Uterus (tissue), 2 donors: ENCODE measurements at regions not wholly inside any gene's neighbourhood (a gene's known extent, or its start where the extent isn't known, plus 50 kb on each side); places are given as distances from the start of the nearest gene placed in this dataset.
"Not testable (repeated sequence)": the region's sequence is repeated elsewhere in the genome, so short reads cannot be mapped to it uniquely, and the experiment has no call there.

Experiments used
- POLR2A ChIP-seq, 2 donors: fragments of 450-650 bp; IDR thresholded peaks; one replicate each; pipeline ENCODE4 v1.6.1; 2016; ENCODE audit warnings: antibody characterized with exemption in 2 of 2, mild to moderate bottlenecking in 1 of 2, moderate library complexity in 1 of 2
- TF ChIP-seq, protein P1 (sequence below), 4 experiments: fragments of 200-600 bp in 2 of 4; fragments of 450-650 bp in 2 of 4; sonication (generic) in 2 of 4; IDR thresholded peaks; one replicate each; pipeline ENCODE4 v1.5.1; 2016 to 2019; ENCODE audit warnings: antibody characterized with exemption in 4 of 4, mild to moderate bottlenecking in 2 of 4, moderate library complexity in 1 of 4

DNA sequence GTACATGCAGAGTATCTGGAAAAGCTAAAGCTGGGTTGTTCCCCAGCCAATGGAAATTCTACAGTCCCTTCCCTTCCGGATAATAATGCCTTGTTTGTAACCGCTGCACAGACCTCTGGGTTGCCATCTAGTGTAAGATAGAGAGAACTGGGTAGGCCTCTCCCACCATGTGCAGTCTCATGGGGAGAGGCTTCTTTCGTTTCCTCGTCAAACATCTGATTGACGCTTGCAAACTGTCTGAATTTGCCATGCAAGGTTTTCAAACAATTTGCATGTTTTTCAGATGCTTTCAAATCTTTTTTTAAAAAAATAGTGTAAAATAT lies 69.7 kb upstream of the NOTCH2NLA start:
- not testable (repeated sequence) for TF ChIP-seq POLR2A (IDR thresholded peaks at IDR 0.05)
- TF ChIP-seq, protein P1, sequence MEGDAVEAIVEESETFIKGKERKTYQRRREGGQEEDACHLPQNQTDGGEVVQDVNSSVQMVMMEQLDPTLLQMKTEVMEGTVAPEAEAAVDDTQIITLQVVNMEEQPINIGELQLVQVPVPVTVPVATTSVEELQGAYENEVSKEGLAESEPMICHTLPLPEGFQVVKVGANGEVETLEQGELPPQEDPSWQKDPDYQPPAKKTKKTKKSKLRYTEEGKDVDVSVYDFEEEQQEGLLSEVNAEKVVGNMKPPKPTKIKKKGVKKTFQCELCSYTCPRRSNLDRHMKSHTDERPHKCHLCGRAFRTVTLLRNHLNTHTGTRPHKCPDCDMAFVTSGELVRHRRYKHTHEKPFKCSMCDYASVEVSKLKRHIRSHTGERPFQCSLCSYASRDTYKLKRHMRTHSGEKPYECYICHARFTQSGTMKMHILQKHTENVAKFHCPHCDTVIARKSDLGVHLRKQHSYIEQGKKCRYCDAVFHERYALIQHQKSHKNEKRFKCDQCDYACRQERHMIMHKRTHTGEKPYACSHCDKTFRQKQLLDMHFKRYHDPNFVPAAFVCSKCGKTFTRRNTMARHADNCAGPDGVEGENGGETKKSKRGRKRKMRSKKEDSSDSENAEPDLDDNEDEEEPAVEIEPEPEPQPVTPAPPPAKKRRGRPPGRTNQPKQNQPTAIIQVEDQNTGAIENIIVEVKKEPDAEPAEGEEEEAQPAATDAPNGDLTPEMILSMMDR (IDR thresholded peaks at IDR 0.05), result not testable (repeated sequence)
